ENCODE measurements at regions not wholly inside any gene's neighbourhood (a gene's known extent, or its start where the extent isn't known, plus 50 kb on each side); places are given as distances from the start of the nearest gene placed in this dataset.

GRCh38 chr4:35138449-35138848 lies 1105.9 kb downstream of the ARAP2 start:
- no peak overlapping the region for H3K27ac ChIP-seq
- TF ChIP-seq ZFX (IDR thresholded peaks at IDR 0.05; ENCODE audit: borderline replicate concordance), result no peak
- TF ChIP-seq CTCF (IDR thresholded peaks at IDR 0.05), result no peak

- TF ChIP-seq ZFX (IDR thresholded peaks at IDR 0.05; ENCODE audit: borderline replicate concordance) (no peak), CTCF (IDR thresholded peaks at IDR 0.05) (no peak)
Observed at GRCh38 chr4:35147761-35148160, 1096.6 kb downstream of the ARAP2 start.

GRCh38 chr4:35151816-35152572 lies 1092.3 kb downstream of the ARAP2 start:
- TF ChIP-seq ZFX (IDR thresholded peaks at IDR 0.05; ENCODE audit: borderline replicate concordance) (no peak), CTCF (IDR thresholded peaks at IDR 0.05) (peak; percentile 58)
- no peak overlapping the region for H3K27ac ChIP-seq

More at GRCh38 chr4:35147761-35148160, 1096.6 kb downstream of the ARAP2 start:
- no peak overlapping the region for H3K27ac ChIP-seq

GRCh38 chr4:35163168-35163567 lies 1081.1 kb downstream of the ARAP2 start:
- TF ChIP-seq ZFX (IDR thresholded peaks at IDR 0.05; ENCODE audit: borderline replicate concordance), result no peak
- no peak for TF ChIP-seq CTCF (IDR thresholded peaks at IDR 0.05)
- H3K27ac ChIP-seq, result no peak overlapping the region

- H3K27ac ChIP-seq, result no peak overlapping the region
- no peak for TF ChIP-seq CTCF (IDR thresholded peaks at IDR 0.05)
- no peak for TF ChIP-seq ZFX (IDR thresholded peaks at IDR 0.05; ENCODE audit: borderline replicate concordance)
Observed at GRCh38 chr4:35164063-35164462, 1080.3 kb downstream of the ARAP2 start.

- H3K27ac ChIP-seq, result no peak overlapping the region
Observed at GRCh38 chr4:35166466-35166865, 1077.8 kb downstream of the ARAP2 start.

More at GRCh38 chr4:35166466-35166865, 1077.8 kb downstream of the ARAP2 start:
- TF ChIP-seq CTCF (IDR thresholded peaks at IDR 0.05) (no peak), ZFX (IDR thresholded peaks at IDR 0.05; ENCODE audit: borderline replicate concordance) (no peak)

Data from 22Rv1 (cell line).